Activated CD4-positive, alpha-beta T cell treated with anti-CD3 and anti-CD28 coated beads, Interleukin-2, amount 50 U/mL, for 24 hours (primary cell): ENCODE measurements at regions not wholly inside any gene's neighbourhood (a gene's known extent, or its start where the extent isn't known, plus 50 kb on each side); places are given as distances from the start of the nearest gene placed in this dataset.
"Not testable (repeated sequence)": the region's sequence is repeated elsewhere in the genome, so short reads cannot be mapped to it uniquely, and the experiment has no call there.

Source experiments
- DNase-seq, 2 donors: peaks; one replicate each; pipeline ENCODE4 v3.0.0-alpha.2; 2020; ENCODE audit warnings: low read depth in 1 of 2, low spot score in 1 of 2

DNA sequence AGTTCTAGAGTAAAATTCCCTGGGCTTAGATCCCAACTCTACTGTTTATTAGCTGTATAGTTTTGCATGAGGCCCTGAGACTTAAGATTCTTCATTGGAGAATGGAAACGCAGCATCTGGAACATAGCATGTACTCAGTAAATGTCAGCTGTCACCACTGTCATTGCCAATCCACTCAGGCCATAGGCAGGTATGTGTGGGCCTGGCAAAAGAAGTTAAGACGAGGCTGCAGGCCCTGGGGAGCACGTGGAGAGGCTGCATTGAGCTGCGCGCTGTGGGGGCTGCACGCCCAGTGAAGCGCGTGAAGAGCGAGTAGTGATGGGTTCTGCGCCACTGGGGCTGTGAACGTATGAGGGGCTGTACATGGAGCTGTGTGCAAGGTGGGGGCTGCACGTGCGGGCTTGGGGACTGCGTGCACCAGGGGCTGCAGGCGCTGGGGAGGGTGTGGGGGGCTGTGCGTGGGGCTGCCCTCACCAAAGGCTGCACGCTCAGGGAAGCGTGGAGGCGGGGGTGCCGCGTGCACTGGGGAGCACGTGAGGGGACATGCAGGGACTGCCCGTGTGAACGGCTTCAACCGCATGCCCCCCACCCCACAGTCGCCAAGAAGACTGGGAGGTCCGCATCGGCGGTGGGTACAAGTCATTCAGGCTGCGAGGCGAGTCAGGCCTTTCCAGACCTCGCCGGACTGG, 85.5 kb downstream of the PRR15 start:
- DNase-seq: no peak

DNA sequence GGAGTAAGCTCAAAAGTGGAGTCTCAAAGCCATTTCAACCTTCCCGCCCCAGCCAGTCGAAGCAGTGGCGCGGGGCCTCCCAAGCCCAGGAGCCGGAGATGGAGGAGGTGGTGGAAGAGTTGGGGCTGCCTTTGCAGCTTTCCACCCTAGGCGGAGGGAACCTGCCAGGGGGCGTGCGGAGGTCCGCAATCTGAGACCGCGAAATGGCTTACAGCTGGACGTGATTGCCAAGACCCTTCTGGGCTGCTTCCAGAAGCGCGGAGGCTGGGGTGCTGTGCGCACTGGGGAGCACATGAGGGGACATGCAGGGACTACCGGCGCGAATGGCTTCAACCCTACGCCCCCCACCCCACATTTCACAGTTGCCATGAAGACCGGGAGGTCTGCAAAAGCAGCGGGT, 86.2 kb downstream of the PRR15 start:
- DNase-seq: no peak

DNA sequence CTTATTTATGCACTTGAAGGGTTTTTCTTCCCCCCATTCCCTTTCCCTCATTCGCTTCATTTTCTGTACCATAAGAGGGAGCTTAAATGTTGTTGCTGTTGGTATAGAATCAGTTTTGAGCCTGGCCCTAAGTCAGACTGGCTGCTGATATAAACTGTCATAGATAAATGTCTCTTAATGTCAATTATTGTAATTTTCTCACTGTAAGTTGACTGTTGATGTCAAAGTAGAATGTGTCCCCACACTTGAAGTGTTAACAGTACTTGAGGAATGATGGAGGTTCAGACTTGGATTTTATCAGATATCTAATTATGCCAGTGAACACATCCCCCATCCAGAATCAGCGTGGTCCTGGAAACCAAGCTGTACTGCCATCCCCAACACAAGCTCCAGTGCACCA, 87.8 kb downstream of the PRR15 start:
- DNase-seq: no peak

DNA sequence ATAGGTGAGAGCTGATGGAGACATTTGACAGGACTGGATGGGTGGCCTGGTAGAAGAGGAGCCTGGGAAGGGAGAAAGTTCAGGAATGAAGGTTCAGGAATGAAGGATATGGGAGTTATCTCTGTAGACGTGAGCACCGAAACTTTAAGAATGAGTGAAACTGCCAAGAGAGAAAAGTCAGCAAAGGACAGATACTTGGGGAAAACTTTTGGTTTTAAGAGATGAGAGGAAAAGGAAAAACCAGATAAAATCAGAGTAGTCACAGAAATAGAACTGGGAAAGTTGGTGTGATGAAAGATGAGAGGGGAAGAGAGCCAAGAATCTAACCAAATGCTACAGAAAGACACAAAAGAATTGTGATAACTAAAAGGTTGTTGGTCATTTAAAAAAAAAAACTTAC, 88.9 kb downstream of the PRR15 start:
- no peak for DNase-seq

DNA sequence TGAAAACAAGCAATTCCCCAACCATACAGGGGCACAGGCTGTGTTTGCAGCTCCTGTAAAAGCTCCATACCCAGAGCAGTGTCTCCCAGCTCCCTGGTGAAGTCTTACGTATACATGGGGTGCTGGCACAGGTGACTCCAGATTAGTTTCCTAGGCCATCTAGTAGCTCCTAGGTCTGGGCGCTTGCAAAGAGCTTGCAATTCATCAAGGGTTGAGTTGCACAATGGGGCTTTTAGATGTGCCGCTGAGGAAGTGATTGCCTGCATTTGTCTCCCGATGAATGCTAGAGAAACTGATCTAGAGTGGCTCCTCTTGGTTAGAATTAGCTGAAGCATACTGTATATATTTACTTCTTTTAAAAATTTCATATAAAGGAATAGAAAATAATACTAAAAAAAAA, 90.7 kb downstream of the PRR15 start:
- DNase-seq: not testable (repeated sequence)

DNA sequence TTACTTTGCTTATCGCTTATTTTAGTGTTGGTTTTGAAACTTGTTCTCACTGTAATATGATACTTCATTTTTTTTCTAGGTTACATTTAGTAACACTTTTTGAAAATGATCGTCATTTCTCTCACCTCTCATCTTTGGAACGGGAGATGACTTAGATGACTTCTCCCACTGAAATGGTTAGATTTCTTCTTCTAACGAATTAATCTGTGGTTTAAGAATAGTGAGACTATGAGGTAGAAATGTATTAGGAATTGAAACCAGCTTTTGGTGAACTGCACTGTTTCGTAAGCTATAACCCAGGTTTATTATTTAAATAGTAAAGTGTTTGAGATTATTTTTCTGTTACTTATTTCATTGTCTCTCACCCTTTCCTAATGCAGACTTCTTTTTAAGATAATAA, 93.7 kb downstream of the PRR15 start:
- DNase-seq: no peak

DNA sequence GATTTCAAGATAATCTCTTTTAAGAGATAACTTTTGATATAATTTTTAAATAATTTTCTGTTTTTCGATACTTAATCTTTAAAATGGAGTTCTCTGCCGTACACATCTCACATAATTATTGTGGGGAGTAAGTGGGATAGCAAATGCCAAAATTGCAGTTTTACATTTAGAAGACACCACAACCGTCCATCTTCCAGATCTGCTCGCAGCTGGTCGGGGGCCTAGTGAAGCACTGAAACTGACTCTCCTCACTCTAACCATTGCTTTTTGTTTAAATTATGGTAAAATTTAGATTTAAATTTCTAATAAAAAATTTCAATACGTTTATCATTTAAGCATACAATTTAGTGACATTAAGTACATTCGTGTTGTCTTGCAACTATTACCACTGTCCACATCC, 94.2 kb downstream of the PRR15 start:
- DNase-seq: no peak

DNA sequence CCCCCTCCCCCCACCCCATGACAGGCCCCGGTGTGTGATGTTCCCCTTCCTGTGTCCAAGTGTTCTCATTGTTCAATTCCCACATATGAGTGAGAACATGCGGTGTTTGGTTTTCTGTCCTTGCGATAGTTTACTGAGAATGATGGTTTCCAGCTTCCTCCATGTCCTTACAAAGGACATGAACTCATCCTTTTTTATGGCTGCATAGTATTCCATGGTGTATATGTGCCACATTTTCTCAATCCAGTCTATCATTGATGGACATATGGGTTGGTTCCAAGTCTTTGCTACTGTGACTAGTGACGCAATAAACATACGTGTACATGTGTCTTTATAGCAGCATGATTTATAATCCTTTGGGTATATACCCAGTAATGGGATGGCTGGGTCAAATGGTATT, 95.6 kb downstream of the PRR15 start:
- not testable (repeated sequence) for DNase-seq

DNA sequence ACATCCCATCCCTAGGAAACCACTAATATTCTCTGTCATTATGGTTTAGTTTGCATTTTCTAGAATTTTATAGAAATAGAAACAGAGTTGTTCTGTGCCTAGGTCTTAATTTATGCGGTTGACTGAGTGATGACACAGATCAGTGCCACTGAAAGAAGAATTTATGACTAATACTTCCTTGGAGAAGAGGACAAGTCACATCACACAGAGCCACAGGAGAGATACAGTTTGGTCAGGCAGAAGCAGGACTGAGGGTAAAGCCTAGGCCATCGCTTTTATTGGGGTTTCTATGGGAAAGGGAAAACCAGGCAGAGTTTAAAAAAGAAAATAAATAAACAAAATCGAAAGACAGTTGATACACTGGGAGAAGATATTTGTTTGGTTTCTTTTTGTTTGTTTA, 99.3 kb downstream of the PRR15 start:
- DNase-seq: not testable (repeated sequence)

DNA sequence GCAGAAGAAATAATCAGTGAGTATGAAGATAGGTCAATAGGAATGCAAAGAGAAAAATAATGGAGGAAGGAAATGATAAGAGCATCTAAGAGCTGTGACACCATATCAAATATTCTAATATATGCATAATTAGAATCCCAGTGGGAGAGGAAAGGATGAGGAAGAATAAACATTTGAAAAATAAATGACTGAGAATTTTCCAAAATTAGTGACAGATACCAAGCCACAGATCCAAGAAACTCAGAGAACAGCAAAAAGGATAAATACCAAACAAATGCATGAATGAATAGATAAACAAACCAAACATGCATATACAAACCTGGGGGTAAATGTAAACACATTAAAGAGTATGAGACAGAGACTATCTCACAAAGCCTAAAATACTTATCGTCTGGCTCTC, 101.4 kb downstream of the PRR15 start:
- DNase-seq: not testable (repeated sequence)

DNA sequence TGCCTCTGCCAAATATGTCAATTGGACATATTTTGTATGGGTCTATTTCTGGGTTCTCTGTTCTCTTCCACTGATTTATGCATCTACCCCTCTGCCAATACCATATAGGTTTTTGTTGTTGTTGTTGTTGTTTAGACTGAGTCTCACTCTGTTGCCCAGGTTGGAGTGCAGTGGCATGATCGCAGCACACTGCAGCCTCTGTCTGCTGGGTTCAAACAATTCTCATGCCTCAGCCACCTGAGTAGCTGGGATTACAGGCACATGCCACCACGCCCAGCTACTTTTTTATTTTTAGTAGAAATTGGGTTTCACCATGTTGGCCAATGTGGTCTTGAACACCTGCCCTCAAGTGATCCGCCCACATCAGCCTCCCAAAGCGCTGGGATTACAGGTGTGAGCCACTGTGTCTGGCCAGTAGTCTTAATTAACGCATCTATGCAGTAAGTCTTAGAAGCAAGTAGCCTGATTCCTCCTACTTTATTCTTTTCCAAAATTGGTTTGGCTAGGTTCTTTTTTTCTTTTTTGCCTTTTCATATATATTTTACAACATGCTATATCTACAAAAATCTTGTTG, 103.5 kb downstream of the PRR15 start:
- DNase-seq: not testable (repeated sequence)

DNA sequence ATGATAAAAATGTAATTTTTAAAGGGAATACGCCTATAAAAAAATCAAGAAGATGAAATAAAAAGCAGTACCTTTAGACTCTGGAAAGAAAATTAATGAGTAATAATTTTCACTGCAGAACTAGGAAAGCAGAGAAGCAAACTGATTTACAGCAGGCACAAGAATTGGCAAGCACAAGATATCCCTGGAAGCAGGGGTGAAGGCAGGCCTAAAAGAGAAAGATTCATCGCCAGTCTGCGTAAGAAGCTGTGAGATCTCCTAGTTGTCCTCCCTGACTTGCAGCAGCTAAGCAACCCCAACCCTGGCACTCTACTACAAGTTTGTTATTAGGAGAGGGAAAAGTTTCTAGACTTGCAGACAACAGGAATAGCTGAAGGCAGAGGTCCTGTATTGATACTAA, 107.7 kb downstream of the PRR15 start:
- DNase-seq: not testable (repeated sequence)

DNA sequence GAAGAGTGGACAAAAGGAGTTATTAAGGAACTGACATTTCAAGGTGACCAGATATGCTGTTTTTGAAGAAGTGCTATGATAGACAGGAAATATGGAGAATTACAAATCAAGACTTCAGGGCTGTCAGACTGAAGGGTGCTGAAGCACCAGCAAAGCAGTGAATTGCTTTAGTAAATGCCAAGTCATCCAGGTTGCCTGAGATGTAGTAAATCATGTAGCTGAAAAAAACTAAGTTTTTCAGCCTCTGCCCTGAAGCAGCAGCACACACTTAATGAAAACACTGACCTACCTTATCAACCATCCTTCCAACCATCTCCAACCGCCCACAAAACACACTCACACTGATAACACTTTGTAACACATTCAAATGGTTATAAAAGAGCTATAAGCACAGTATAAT, 110.0 kb downstream of the PRR15 start:
- DNase-seq: not testable (repeated sequence)

DNA sequence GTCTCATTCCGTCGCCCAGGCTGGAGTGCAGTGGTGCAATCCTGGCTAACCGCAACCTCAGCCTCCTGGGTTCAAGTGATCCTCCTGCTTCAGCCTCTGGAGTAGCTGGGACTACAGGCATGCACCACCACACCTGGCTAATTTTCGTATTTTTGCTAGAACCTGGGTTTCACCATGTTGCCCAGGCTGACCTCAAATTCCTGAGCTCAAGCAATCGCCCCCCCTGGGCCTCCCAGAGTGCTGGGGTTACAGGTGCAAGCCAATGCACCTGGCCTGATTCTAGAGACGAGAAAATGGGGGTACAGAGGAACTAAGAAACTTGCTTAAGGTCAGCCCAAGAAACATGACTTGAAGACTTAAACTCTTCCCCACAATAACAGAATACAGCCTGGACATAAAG, 111.0 kb downstream of the PRR15 start:
- DNase-seq: not testable (repeated sequence)

DNA sequence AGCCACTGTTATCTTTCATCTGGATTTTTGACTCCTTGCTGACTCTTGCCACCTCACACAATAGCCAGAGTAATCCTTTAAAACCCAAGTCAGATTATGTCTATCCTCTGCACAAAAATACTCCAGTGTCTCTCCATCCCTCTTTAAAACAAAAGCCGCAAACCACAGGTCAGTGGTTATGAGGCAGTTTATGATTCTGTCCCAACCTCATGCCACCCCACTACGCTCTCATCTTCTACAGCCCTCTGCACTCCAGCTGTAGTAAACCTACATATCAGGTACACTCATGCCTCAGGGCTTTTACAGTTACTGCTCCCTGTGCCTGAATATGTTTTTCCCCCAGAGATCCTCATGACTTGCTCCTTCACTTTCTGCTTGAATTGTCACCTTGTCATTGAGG, 113.6 kb downstream of the PRR15 start:
- DNase-seq: not testable (repeated sequence)

DNA sequence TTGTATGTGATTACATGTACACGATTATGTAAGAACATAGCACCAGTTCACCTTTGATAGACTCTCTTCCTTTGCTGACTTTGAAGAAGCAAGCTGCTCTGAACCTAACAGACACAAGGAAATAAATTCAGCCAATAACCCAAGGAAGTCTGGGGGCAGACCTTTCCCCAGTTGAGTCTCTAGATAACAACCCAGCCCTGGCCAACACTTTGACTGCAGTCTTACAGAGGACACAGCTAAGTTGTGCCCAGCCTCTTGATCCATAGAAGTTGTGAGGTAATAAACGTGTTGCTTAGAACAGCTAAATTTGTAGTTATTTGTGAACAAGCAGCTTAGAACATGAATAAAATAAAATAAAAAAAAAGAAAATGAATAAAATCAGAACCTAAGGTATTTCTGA, 116.3 kb downstream of the PRR15 start:
- not testable (repeated sequence) for DNase-seq

DNA sequence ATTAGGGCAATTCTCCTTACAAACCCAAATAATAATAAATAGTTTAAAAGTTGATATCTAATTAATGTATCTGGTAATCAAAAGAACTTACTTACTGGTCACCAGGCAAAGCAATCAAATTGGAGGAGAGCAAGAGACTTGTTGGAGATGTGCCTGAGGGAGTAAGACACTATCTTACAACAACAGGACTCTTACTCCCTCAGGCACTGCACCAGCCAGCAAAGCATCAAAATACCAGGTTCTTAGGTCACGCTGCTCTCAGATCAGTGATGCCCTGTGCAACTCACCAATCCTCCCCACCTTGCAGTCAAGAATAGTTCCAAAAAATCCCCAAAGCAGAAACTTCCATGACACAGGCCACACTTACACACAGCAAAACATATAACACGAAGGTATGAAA, 117.0 kb downstream of the PRR15 start:
- not testable (repeated sequence) for DNase-seq

DNA sequence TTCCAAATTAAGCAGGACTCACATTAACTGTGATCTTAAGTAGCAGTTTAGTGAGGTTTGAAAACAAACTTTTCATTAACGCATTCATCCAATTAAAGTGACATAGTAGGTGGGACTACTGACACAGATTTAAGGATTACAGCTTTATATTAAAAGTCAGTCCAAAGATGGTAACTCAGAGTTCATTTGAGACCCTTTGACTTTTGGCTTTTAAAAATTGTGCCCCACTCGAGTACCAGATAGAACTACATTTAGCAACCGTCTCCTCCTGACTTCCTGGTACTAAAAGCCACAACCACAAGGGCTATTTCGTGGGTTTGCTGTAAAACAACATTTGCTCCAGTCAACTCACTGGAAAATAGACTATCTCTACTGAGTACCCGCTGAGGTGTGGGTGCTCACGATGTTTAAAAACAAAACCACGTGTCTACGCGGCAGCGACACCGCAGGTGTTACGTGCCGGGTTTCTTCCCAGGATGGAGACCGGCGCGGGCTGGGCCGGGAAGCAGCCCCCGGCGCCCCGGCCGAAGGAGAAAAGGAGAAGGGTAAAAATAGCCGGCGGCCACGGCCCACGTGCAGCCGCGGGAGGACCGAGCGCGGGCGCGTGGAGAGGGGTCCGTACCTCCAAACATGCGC, 120.6 kb downstream of the PRR15 start:
- DNase-seq: not testable (repeated sequence)

DNA sequence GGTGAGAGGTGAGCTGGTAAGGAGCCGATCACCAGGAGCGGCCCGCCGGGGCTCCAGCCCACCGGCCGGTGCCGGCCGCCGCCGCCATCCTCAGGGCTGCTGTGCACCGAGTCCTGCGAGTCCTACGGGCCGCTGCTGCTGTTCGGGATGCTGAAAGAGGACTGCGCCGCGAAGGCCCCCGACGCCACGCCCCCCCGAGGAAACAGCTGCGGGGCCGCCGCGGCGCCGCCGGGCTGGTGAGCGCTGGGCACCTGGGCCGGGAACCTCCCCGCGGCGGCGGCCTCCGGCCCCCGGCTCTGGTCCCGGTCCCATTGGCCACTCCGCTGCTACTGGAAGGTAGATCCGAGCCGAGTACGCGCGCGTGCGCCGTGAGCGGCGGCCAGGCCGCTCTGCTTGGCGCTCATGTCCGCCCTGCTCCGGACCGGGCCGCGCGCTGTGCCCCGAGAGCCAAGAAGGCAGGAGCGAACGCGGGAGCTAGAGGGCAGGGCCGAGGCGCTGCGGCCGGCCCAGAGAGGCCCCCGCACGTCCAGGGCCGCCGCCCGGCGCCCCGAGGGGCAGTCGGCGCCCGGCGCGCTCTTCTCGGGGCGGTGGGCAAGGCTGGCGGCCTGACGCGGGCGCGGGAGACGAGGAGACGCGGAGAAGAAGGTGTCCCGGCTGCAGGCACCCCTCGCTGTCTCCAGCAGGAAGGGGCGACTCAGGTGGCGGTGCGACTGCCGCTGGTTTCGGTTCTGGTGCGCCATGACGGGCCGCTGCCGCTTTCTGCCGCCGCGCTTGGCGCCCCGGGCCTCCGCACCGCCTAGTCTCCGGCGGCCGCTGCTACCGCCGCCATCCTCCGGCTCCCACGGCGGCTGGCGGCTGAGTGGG, 121.3 kb upstream of the WIPF3 start:
- peak in 1 of 2 donors; percentile 0 for DNase-seq

DNA sequence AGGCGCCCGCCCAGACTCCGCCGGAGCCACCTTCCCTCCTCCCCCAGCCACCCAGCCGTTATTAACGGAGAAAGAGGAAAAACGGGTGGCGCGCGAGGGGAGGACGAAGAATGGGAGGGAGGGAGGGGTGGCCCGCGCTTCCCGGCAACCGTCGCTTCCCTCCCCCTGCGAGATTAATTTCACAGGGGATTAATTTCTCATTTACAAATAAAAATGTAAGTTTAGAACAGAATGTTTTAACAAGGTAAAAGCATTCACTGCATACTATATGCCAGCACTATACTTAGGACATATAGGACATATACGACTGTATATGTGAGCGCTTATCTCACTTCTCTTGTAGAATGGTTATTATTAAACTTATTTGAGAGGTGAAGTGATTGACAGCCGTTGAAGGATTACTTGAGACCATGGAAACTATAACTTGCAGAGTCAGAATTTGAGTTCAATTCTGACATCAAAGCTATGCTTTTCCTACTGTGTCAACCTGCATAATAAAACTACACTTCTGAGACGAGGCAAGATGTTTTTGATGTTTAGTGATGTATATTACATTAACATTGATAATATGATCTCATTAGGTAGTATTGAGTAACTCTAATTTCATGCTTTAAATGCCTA, 120.5 kb upstream of the WIPF3 start:
- not testable (repeated sequence) for DNase-seq

DNA sequence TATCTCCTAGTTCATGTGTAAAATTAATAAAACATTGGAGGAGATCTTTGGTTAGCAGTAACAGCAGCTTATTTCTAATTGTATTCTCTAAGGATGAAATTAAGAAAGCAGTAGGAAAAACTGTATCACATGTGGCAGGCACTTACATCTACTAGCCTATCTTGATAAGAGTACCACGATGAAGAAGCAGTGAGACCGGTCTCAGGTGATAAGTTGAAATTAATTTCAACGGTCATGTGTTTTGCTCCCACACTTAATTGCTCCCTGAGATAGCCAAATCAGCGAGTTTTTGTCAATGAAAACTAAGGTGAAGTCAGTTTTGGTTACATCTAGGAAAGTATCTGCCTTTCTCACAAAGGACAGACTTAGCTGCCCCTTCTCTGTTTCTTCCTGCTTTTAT, 115.8 kb upstream of the WIPF3 start:
- not testable (repeated sequence) for DNase-seq
